Nephron progenitor cell (in vitro differentiated cells): ENCODE measurements at regions not wholly inside any gene's neighbourhood (a gene's known extent, or its start where the extent isn't known, plus 50 kb on each side); places are given as distances from the start of the nearest gene placed in this dataset.
"Not testable (repeated sequence)": the region's sequence is repeated elsewhere in the genome, so short reads cannot be mapped to it uniquely, and the experiment has no call there.

Experiments used
- DNase-seq: peaks from one replicate; pipeline ENCODE4 v3.0.0; 2021
- H3K27ac Mint-ChIP-seq: 2 replicates; pipeline ENCODE4 v1.8.0; 2021; ENCODE audit warnings: mild to moderate bottlenecking, moderate library complexity, mixed read lengths
- H3K27me3 Mint-ChIP-seq: 2 replicates; pipeline ENCODE4 v1.8.0; 2021; ENCODE audit warnings: mild to moderate bottlenecking, low read depth, mixed read lengths; ENCODE audit not compliant: poor library complexity
- H3K36me3 Mint-ChIP-seq: 2 replicates; pipeline ENCODE4 v1.8.0; 2021; ENCODE audit warnings: low read depth, mixed read lengths
- H3K4me1 Mint-ChIP-seq: 2 replicates; pipeline ENCODE4 v1.8.0; 2021; ENCODE audit warnings: mixed read lengths
- H3K4me3 Mint-ChIP-seq: 2 replicates; pipeline ENCODE4 v1.8.0; 2021; ENCODE audit warnings: mild to moderate bottlenecking, moderate library complexity, mixed read lengths
- H3K9me3 Mint-ChIP-seq: 2 replicates; pipeline ENCODE4 v1.8.0; 2021; ENCODE audit warnings: mild to moderate bottlenecking, moderate library complexity, mixed read lengths
- CTCF ChIP-seq: fragments of 200-600 bp; sonication (generic); IDR thresholded peaks from 2 replicates; pipeline ENCODE4 v1.5.0; 2021; ENCODE audit warnings: antibody characterized with exemption

GRCh38 chr4:52377563-52377962 lies 281.5 kb downstream of the USP46 start:
- DNase-seq = peak; percentile 10
- Mint-ChIP-seq H3K27ac (no peak overlapping the region), H3K4me3 (no peak overlapping the region), H3K27me3 (peaks cover 9% of the 10 kb centered on the region), H3K9me3 (peaks cover 21% of the 10 kb centered on the region), H3K36me3 (no peaks in the 10 kb centered on the region), H3K4me1 (peaks cover 29% of the 10 kb centered on the region)
- no peak for TF ChIP-seq CTCF

GRCh38 chr4:52407545-52407944 lies 251.6 kb downstream of the USP46 start:
- no peak overlapping the region for H3K27ac Mint-ChIP-seq
- H3K4me1 Mint-ChIP-seq = peaks cover 21% of the 10 kb centered on the region
- peaks cover 16% of the 10 kb centered on the region for H3K36me3 Mint-ChIP-seq
- DNase-seq = no peak
- no peak overlapping the region for H3K4me3 Mint-ChIP-seq
- H3K27me3 Mint-ChIP-seq = no peaks in the 10 kb centered on the region
- no peak for TF ChIP-seq CTCF
- H3K9me3 Mint-ChIP-seq = peaks cover 37% of the 10 kb centered on the region

DNA sequence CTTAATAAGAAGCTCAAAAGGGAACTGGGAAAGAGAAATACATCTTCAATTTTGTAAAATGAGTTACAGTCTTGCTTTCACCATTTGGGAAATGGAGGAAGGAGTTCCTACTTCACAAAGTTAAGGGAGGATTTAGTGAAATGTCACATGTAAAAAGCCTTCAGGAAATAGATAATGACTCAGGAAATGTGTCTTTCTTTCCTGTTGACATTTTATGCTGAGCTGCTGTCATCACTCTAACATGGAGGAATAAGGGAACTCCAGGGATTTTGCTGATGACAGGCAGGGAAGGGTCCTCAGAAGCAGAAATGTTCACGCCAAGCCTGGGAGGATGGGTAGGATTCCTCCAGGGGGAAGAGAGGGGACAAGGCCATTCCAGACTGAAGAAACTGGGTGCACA lies 251.1 kb downstream of the USP46 start:
- DNase-seq = no peak
- no peak overlapping the region for H3K4me3 Mint-ChIP-seq
- peaks cover 19% of the 10 kb centered on the region for H3K36me3 Mint-ChIP-seq
- H3K9me3 Mint-ChIP-seq = peaks cover 42% of the 10 kb centered on the region
- H3K27me3 Mint-ChIP-seq = no peaks in the 10 kb centered on the region
- H3K27ac Mint-ChIP-seq = no peak overlapping the region
- peaks cover 21% of the 10 kb centered on the region for H3K4me1 Mint-ChIP-seq
- no peak for TF ChIP-seq CTCF

DNA sequence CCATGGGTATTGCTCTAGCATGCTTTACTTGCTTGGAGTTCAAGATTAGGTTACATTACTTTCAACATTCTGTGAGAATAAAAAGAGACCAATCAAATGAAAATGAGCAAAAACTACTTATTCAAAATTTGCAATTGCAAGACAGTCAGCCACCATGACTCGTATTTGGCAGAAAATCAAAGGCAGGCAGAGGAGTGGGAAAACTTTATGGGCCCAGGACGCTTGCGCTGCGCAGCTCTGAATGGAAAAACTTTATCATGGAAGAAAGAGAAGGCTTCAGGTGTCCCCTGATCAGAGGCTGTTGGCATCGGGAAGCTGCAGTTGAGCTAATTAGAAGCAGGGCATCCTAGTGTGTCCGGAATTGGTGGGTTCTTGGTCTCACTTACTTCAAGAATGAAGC lies 250.6 kb downstream of the USP46 start:
- Mint-ChIP-seq H3K27ac (no peak overlapping the region), H3K4me1 (peaks cover 21% of the 10 kb centered on the region), H3K36me3 (peaks cover 22% of the 10 kb centered on the region), H3K27me3 (no peaks in the 10 kb centered on the region), H3K9me3 (peaks cover 45% of the 10 kb centered on the region), H3K4me3 (no peak overlapping the region)
- TF ChIP-seq CTCF = no peak
- no peak for DNase-seq

DNA sequence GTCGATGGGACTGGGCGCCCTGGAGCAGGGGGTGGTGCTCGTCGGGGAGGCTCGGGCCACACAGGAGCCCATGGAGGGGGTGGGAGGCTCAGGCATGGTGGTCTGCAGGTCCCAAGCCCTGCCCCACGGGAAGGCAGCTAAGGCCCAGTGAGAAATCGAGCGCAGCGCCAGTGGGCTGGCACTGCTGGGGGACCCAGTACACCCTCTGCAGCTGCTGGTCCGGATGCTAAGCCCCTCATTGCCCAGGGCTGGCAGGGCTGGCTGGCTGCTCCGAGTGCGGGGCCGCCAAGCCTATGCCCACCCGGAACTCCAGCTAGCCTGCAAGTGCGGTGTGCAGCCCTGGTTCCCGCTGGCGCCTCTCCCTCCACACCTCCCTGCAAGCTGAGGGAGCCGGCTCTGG lies 249.3 kb downstream of the USP46 start:
- not testable (repeated sequence) for H3K4me3 Mint-ChIP-seq, DNase-seq, H3K27ac Mint-ChIP-seq, H3K27me3 Mint-ChIP-seq
- Mint-ChIP-seq H3K9me3 (peaks cover 45% of the 10 kb centered on the region), H3K36me3 (peaks cover 22% of the 10 kb centered on the region), H3K4me1 (peaks cover 22% of the 10 kb centered on the region)

GRCh38 chr4:52410971-52411370 lies 248.1 kb downstream of the USP46 start:
- DNase-seq = no peak
- peaks cover 45% of the 10 kb centered on the region for H3K9me3 Mint-ChIP-seq
- no peak for TF ChIP-seq CTCF
- peaks cover 22% of the 10 kb centered on the region for H3K36me3 Mint-ChIP-seq
- H3K4me1 Mint-ChIP-seq = peaks cover 27% of the 10 kb centered on the region
- H3K4me3 Mint-ChIP-seq = no peak overlapping the region
- no peaks in the 10 kb centered on the region for H3K27me3 Mint-ChIP-seq
- H3K27ac Mint-ChIP-seq = no peak overlapping the region
